Sigmoid colon (tissue), 4 donors: ENCODE measurements at regions not wholly inside any gene's neighbourhood (a gene's known extent, or its start where the extent isn't known, plus 50 kb on each side); places are given as distances from the start of the nearest gene placed in this dataset.

ENCODE experiments used
- POLR2AphosphoS5 ChIP-seq, 4 donors: sonication (generic); formaldehyde crosslinking; IDR thresholded peaks; one replicate each; pipeline ENCODE4 v1.6.1; 2017; ENCODE audit warnings: antibody characterized with exemption in 4 of 4
- TF ChIP-seq, protein P1 (sequence below), 4 experiments: fragments of 450-650 bp in 3 of 4; fragments of 200-600 bp in 1 of 4; IDR thresholded peaks; one replicate each; pipeline ENCODE4 v1.5.1; 2016 to 2019; ENCODE audit warnings: antibody characterized with exemption in 4 of 4, mild to moderate bottlenecking in 3 of 4, moderate library complexity in 2 of 4

DNA sequence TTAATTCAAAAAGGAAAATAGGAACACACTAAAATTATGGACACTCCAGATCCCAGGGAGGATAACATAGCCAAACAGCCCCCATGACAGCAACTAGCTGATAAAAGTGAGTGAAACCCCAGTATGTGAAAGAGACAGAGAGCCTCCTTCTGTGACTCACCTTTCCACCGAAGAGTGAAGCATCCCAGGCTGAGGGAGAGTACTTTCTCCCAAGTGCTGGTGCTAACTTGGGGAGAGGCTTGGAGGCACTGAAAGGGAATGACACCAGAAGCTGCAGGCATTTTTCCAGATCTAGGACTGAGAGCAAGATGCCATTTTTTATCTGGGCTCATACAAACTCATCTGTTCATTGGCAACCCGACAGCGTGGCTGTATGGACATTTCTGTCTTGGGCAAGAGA lies 339.8 kb downstream of the HTR1B start:
- no peak for TF ChIP-seq POLR2AphosphoS5 (IDR thresholded peaks at IDR 0.05)
- TF ChIP-seq, protein P1, sequence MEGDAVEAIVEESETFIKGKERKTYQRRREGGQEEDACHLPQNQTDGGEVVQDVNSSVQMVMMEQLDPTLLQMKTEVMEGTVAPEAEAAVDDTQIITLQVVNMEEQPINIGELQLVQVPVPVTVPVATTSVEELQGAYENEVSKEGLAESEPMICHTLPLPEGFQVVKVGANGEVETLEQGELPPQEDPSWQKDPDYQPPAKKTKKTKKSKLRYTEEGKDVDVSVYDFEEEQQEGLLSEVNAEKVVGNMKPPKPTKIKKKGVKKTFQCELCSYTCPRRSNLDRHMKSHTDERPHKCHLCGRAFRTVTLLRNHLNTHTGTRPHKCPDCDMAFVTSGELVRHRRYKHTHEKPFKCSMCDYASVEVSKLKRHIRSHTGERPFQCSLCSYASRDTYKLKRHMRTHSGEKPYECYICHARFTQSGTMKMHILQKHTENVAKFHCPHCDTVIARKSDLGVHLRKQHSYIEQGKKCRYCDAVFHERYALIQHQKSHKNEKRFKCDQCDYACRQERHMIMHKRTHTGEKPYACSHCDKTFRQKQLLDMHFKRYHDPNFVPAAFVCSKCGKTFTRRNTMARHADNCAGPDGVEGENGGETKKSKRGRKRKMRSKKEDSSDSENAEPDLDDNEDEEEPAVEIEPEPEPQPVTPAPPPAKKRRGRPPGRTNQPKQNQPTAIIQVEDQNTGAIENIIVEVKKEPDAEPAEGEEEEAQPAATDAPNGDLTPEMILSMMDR (IDR thresholded peaks at IDR 0.05), result no peak
